Osteoblast (primary cell): ENCODE measurements at regions not wholly inside any gene's neighbourhood (a gene's known extent, or its start where the extent isn't known, plus 50 kb on each side); places are given as distances from the start of the nearest gene placed in this dataset.
"Not testable (repeated sequence)": the region's sequence is repeated elsewhere in the genome, so short reads cannot be mapped to it uniquely, and the experiment has no call there.

Experiments used
- DNase-seq: peaks from one replicate; pipeline ENCODE4 v3.0.0; 2011; ENCODE audit warnings: low spot score, mixed read lengths; ENCODE audit not compliant: insufficient read length; ENCODE audit errors: missing footprints
- H2AFZ ChIP-seq: 2 replicates; pipeline ENCODE4 v1.6.0; 2011; ENCODE audit warnings: mild to moderate bottlenecking, low read length
- H3K27ac ChIP-seq: 2 replicates; pipeline ENCODE4 v1.5.1; 2011; ENCODE audit warnings: mild to moderate bottlenecking, low read depth, low read length, moderate library complexity
- H3K27me3 ChIP-seq: 2 replicates; pipeline ENCODE4 v1.6.0; 2012; ENCODE audit warnings: mild to moderate bottlenecking, control low read depth, inconsistent platforms, low read length, moderate library complexity; ENCODE audit not compliant: insufficient read depth
- H3K36me3 ChIP-seq: 2 replicates; pipeline ENCODE4 v1.5.1; 2011; ENCODE audit warnings: mild to moderate bottlenecking, low read length, control low read depth, moderate library complexity; ENCODE audit not compliant: insufficient read depth
- H3K4me1 ChIP-seq: 2 replicates; pipeline ENCODE4 v1.5.1; 2011; ENCODE audit warnings: mild to moderate bottlenecking, low read length, control low read depth, moderate library complexity; ENCODE audit not compliant: insufficient read depth
- H3K4me2 ChIP-seq: 2 replicates; pipeline ENCODE4 v1.6.0; 2011; ENCODE audit warnings: mild to moderate bottlenecking, low read length; ENCODE audit not compliant: insufficient read depth
- H3K4me3 ChIP-seq: fragments of 200-600 bp; sonication (generic); 3 replicates; pipeline ENCODE4 v1.5.1; 2012; ENCODE audit warnings: mild to moderate bottlenecking, low read length, inconsistent platforms; ENCODE audit not compliant: insufficient read depth
- H3K79me2 ChIP-seq: 2 replicates; pipeline ENCODE4 v1.6.0; 2012; ENCODE audit warnings: mild to moderate bottlenecking, low read length, control low read depth, inconsistent platforms; ENCODE audit not compliant: insufficient read depth
- H3K9me3 ChIP-seq: 2 replicates; pipeline ENCODE4 v1.5.1; 2011; ENCODE audit warnings: low read depth, low read length, control low read depth
- H4K20me1 ChIP-seq: 2 replicates; pipeline ENCODE4 v1.6.0; 2012; ENCODE audit warnings: mild to moderate bottlenecking, low read length, control low read depth; ENCODE audit not compliant: insufficient read depth
- TF ChIP-seq, protein P1 (sequence below): IDR thresholded peaks from 2 replicates; pipeline ENCODE4 v1.5.1; 2011; ENCODE audit warnings: mild to moderate bottlenecking, low read depth, low read length, moderate library complexity; ENCODE audit errors: extremely low read depth

DNA sequence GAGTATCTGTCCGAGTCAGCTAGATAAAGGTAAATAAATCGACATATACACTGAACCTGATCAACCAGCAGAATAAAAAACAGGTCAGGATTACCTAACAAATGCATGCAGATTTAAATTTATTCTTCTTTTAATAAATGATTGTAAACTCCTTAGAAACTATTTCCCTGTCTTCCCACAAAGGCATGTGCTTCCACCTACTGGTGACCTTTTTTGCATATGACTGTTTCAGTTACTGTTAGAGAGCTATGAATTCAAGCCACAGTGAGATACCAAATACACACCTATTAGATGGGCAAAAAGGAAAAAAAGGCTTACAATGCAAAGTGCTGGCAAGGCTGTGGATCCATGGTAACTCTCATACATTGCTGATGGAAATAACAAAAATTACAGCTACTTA is 957.4 kb upstream of the NCAM2 start:
- no peak overlapping the region for H3K4me2 ChIP-seq
- H3K4me3 ChIP-seq = no peak overlapping the region
- H3K27ac ChIP-seq = no peak overlapping the region
- no peaks in the 10 kb centered on the region for H3K36me3 ChIP-seq
- no peaks in the 10 kb centered on the region for H4K20me1 ChIP-seq
- no peaks in the 10 kb centered on the region for H3K4me1 ChIP-seq
- H3K79me2 ChIP-seq = no peaks in the 10 kb centered on the region
- no peaks in the 10 kb centered on the region for H3K27me3 ChIP-seq
- DNase-seq = no peak
- H2AFZ ChIP-seq = no peak overlapping the region
- no peaks in the 10 kb centered on the region for H3K9me3 ChIP-seq
- TF ChIP-seq, protein P1, sequence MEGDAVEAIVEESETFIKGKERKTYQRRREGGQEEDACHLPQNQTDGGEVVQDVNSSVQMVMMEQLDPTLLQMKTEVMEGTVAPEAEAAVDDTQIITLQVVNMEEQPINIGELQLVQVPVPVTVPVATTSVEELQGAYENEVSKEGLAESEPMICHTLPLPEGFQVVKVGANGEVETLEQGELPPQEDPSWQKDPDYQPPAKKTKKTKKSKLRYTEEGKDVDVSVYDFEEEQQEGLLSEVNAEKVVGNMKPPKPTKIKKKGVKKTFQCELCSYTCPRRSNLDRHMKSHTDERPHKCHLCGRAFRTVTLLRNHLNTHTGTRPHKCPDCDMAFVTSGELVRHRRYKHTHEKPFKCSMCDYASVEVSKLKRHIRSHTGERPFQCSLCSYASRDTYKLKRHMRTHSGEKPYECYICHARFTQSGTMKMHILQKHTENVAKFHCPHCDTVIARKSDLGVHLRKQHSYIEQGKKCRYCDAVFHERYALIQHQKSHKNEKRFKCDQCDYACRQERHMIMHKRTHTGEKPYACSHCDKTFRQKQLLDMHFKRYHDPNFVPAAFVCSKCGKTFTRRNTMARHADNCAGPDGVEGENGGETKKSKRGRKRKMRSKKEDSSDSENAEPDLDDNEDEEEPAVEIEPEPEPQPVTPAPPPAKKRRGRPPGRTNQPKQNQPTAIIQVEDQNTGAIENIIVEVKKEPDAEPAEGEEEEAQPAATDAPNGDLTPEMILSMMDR = no peak

DNA sequence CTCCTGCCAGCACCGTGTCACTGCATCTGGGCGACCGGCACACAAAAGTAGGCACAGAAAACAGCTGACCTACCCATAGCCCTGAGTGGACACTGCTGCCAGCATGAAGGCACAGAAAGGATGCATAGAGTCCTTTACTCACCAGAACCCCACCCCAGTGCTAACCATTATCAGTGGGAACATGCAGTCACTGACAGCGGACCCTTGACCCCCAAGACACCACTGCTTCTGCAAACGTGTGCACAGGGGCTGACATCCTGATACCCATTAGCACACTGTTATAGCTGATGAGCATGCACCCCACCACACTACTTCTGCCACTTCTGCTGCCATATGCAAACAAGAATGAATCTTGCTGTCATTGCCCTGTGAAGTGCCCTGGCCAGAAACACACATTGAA is 953.0 kb upstream of the NCAM2 start:
- no peak for DNase-seq
- Histone ChIP-seq H4K20me1 (no peaks in the 10 kb centered on the region), H3K79me2 (no peaks in the 10 kb centered on the region), H3K4me1 (no peaks in the 10 kb centered on the region), H3K4me3 (no peak overlapping the region), H3K9me3 (peaks cover under 1% of the 10 kb centered on the region), H3K27me3 (no peaks in the 10 kb centered on the region), H3K4me2 (no peak overlapping the region), H2AFZ (no peak overlapping the region), H3K36me3 (no peaks in the 10 kb centered on the region), H3K27ac (no peak overlapping the region)
- TF ChIP-seq, protein P1 = no peak

DNA sequence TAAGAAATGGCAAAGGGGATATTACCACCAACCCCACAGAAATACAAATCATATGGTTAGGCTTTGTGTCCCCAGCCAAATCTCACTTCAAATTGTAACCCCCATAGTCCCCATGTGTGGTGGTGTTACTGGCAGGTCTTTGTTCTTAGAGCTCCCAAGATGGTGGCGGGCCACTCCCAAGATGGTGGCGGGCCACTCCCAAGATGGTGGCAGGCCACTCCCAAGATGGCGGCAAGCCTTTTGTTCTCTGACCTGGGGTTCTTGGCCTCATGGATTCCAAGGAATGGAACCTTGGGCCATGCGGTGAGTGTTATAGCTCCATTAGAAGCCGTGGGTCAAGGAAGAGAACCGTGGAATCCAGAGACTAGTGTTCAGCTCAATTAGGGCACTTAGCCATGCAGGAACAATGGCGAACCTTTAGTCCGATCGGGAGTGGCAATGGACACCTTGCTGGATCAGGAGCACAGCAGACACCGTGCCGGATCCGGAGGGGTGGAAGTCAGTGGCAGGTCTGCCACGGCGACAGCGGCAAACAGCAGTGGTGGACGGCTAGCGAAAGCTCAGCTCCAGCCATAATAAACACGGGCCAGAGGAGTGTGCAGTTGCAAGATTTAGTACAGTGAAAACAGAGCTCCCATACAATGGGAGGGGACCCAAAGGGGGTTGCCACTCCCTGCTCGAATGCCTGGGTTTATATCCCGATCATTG is 949.9 kb upstream of the NCAM2 start:
- not testable (repeated sequence) for H3K4me1 ChIP-seq, H4K20me1 ChIP-seq, H3K36me3 ChIP-seq, H2AFZ ChIP-seq, H3K79me2 ChIP-seq, H3K4me2 ChIP-seq, H3K9me3 ChIP-seq, H3K4me3 ChIP-seq, H3K27ac ChIP-seq, H3K27me3 ChIP-seq, DNase-seq

DNA sequence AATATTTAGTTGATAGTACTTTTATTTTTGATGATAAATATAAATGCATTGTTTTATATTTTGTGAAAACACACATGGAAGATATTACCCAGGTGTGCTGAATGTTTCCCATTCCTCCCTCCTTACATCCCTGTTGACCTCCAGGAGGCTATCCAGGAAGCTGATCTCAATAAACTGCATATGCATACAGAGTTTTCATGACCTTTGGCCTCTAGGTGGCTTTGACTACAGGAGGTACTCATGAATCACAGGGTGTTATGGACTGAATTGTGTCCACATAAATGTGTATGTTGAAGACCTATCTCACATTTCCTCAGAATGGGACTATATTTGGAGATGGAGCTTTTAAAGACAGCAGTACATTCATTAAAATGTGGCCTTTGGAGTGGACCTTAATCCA is 914.9 kb upstream of the NCAM2 start:
- Histone ChIP-seq H3K9me3 (peaks cover under 1% of the 10 kb centered on the region), H3K36me3 (no peaks in the 10 kb centered on the region), H3K79me2 (no peaks in the 10 kb centered on the region), H3K4me1 (no peaks in the 10 kb centered on the region), H4K20me1 (no peaks in the 10 kb centered on the region), H3K4me2 (no peak overlapping the region), H3K4me3 (no peak overlapping the region), H2AFZ (no peak overlapping the region), H3K27ac (no peak overlapping the region), H3K27me3 (no peaks in the 10 kb centered on the region)
- DNase-seq = no peak
- TF ChIP-seq, protein P1 = no peak
